GM12878 (cell line): ENCODE measurements at regions not wholly inside any gene's neighbourhood (a gene's known extent, or its start where the extent isn't known, plus 50 kb on each side); places are given as distances from the start of the nearest gene placed in this dataset.

Experiments used
- ATAC-seq: fragments of 200-7000 bp; cut with Tn5 transposase; 3 replicates; pipeline ENCODE4 v1.9.1; 2020; ENCODE audit warnings: mild to moderate bottlenecking, moderate library complexity
- BruUV-seq: library from RNA; stranded (reverse); fragments of 400-500 nt; replicated peaks from 2 replicates; lab custom pipeline; 2021; lab: Mats Ljungman, UMichigan
- CTCF ChIA-PET: fragments of 300-600 bp; sonication (Branson Sonifier 250); formaldehyde crosslinking; extraction: SDS; loops from one replicate; lab custom pipeline; 2021; ENCODE audit warnings: inconsistent platforms; lab: Yijun Ruan, JAX
- POLR2A ChIA-PET: fragments of 350-600 bp; formaldehyde crosslinking; extraction: SDS; loops from one replicate; lab custom pipeline; 2021; ENCODE audit warnings: inconsistent platforms; lab: Charles Lee
- RAD21 ChIA-PET: fragments of 300-600 bp; sonication (Branson Sonifier 250); formaldehyde crosslinking; loops from one replicate; lab custom pipeline; 2023; ENCODE audit warnings: antibody characterized with exemption; ENCODE audit not compliant: unreplicated experiment; lab: Charles Lee
- SMC1A ChIA-PET: fragments of 300-600 bp; sonication (Branson Sonifier 250); formaldehyde crosslinking; loops from one replicate; lab custom pipeline; 2023; ENCODE audit not compliant: unreplicated experiment, uncharacterized antibody; lab: Charles Lee
- DNase-seq: peaks from one replicate; pipeline ENCODE4 v3.0.0-alpha.2; 2011; ENCODE audit warnings: low read depth, low spot score
- FAIRE-seq: peaks from 3 replicates; lab custom pipeline; 2011; peaks lifted over from hg19 to GRCh38; lab: Jason Lieb, UNC
- H2AFZ ChIP-seq: 2 replicates; pipeline ENCODE4 v1.6.0; 2011; ENCODE audit warnings: low read depth, low read length, control low read depth; ENCODE audit not compliant: control insufficient read depth
- H3K27ac ChIP-seq: 2 replicates; pipeline ENCODE4 v1.5.1; 2011; ENCODE audit warnings: control low read depth; ENCODE audit not compliant: control insufficient read depth, insufficient read depth
- H3K27me3 ChIP-seq, 2 experiments: replicated peaks in 1 of 2; 2 replicates each; pipeline versions ENCODE4 v1.6.0 to v1.6.1; 2011; ENCODE audit warnings: low read length in 1 of 2; ENCODE audit not compliant: control insufficient read depth in 2 of 2, insufficient read depth in 2 of 2
- H3K36me3 ChIP-seq, 2 experiments: 2 replicates each; pipeline ENCODE4 v1.5.1; 2011; ENCODE audit warnings: low read length in 1 of 2; ENCODE audit not compliant: control insufficient read depth in 2 of 2, insufficient read depth in 2 of 2
- H3K4me1 ChIP-seq: 2 replicates; pipeline ENCODE4 v1.6.1; 2011; ENCODE audit warnings: mild to moderate bottlenecking, low read length, moderate library complexity, mixed read lengths; ENCODE audit not compliant: control insufficient read depth, insufficient read depth
- H3K4me2 ChIP-seq: 2 replicates; pipeline ENCODE4 v1.6.0; 2011; ENCODE audit warnings: control low read depth; ENCODE audit not compliant: control insufficient read depth, insufficient read depth
- H3K4me3 ChIP-seq: fragments of 200-600 bp; sonication (generic); 2 replicates; pipeline ENCODE4 v1.5.1; 2016
- H3K79me2 ChIP-seq: 2 replicates; pipeline ENCODE4 v1.6.0; 2011; ENCODE audit warnings: low read length; ENCODE audit not compliant: control insufficient read depth, insufficient read depth
- H3K9ac ChIP-seq: 2 replicates; pipeline ENCODE4 v1.8.0; 2011; ENCODE audit warnings: low read length, control low read depth, mixed read lengths; ENCODE audit not compliant: control insufficient read depth, insufficient read depth
- H3K9me3 ChIP-seq: replicated peaks from 3 replicates; pipeline ENCODE4 v1.5.1; 2011; ENCODE audit warnings: mild to moderate bottlenecking, low read length; ENCODE audit not compliant: control insufficient read depth, insufficient read depth
- H4K20me1 ChIP-seq: 2 replicates; pipeline ENCODE4 v1.6.0; 2011; ENCODE audit not compliant: control insufficient read depth, insufficient read depth
- CHD4 ChIP-seq: fragments of 200-600 bp; sonication (generic); IDR thresholded peaks from 2 replicates; pipeline ENCODE4 v1.6.1; 2016; ENCODE audit warnings: mild to moderate bottlenecking
- EP300 ChIP-seq, 2 experiments: fragments of 150-350 bp in 1 of 2; IDR thresholded peaks; 2 replicates each; pipeline ENCODE4 v1.6.1; 2011 to 2012; ENCODE audit warnings: low read depth in 2 of 2, low read length in 2 of 2, borderline replicate concordance in 1 of 2, improper control_type of control experiment in 1 of 2, inconsistent platforms in 1 of 2; ENCODE audit not compliant: control insufficient read depth in 1 of 2
- FOS ChIP-seq: IDR thresholded peaks from 3 replicates; pipeline ENCODE4 v1.6.1; 2011; ENCODE audit warnings: borderline replicate concordance; ENCODE audit not compliant: insufficient read length; ENCODE audit errors: extremely low read depth
- IRF4 ChIP-seq: IDR thresholded peaks from 2 replicates; pipeline ENCODE4 v1.6.1; 2011; ENCODE audit warnings: low read depth, low read length
- MTA3 ChIP-seq: IDR thresholded peaks from 2 replicates; pipeline ENCODE4 v1.6.1; 2012; ENCODE audit warnings: low read length, inconsistent platforms, borderline replicate concordance
- NFYB ChIP-seq: IDR thresholded peaks from 2 replicates; pipeline ENCODE4 v1.6.1; 2011; ENCODE audit warnings: low read depth, mild to moderate bottlenecking, low read length, improper control_type of control experiment, moderate library complexity; ENCODE audit not compliant: insufficient read depth
- NR2F1 ChIP-seq: fragments of 450-650 bp; conservative IDR thresholded peaks from 2 replicates; pipeline ENCODE4 v1.6.1; 2017; ENCODE audit warnings: mild to moderate bottlenecking
- PAX5 ChIP-seq: IDR thresholded peaks from 2 replicates; pipeline ENCODE4 v1.6.1; 2011; ENCODE audit warnings: low read depth, low read length, borderline replicate concordance
- POLR2A ChIP-seq: IDR thresholded peaks from 2 replicates; pipeline ENCODE4 v1.6.1; 2011; ENCODE audit warnings: low read depth, mild to moderate bottlenecking, low read length
- POLR2AphosphoS2 ChIP-seq: IDR thresholded peaks from 2 replicates; pipeline ENCODE4 v1.6.1; 2011; ENCODE audit warnings: low read depth, mild to moderate bottlenecking, low read length, improper control_type of control experiment, moderate library complexity
- RFX5 ChIP-seq: IDR thresholded peaks from 2 replicates; pipeline ENCODE4 v1.6.1; 2011; ENCODE audit warnings: low read depth, low read length, improper control_type of control experiment
- SRF ChIP-seq, 2 experiments: IDR thresholded peaks; 2 replicates each; pipeline ENCODE4 v1.6.1; 2011; ENCODE audit warnings: low read depth in 2 of 2, low read length in 2 of 2, mild to moderate bottlenecking in 1 of 2, moderate library complexity in 1 of 2
- STAT1 ChIP-seq: fragments of 450-650 bp; conservative IDR thresholded peaks from 2 replicates; pipeline ENCODE4 v1.6.1; 2014; ENCODE audit warnings: antibody characterized with exemption, mild to moderate bottlenecking
- STAT3 ChIP-seq: IDR thresholded peaks from 2 replicates; pipeline ENCODE4 v1.6.1; 2011; ENCODE audit warnings: low read depth, low read length, improper control_type of control experiment
- TBL1XR1 ChIP-seq: IDR thresholded peaks from 2 replicates; pipeline ENCODE4 v1.6.1; 2012; ENCODE audit warnings: low read depth, low read length, improper control_type of control experiment
- WRNIP1 ChIP-seq: IDR thresholded peaks from 2 replicates; pipeline ENCODE4 v1.6.1; 2011; ENCODE audit warnings: low read depth, low read length, improper control_type of control experiment, borderline replicate concordance
- ZBED1 ChIP-seq: IDR thresholded peaks from 2 replicates; pipeline ENCODE4 v1.6.1; 2016; ENCODE audit warnings: borderline replicate concordance
- ZNF622 ChIP-seq: fragments of 450-650 bp; IDR thresholded peaks from 2 replicates; pipeline ENCODE4 v1.6.1; 2017; ENCODE audit warnings: mild to moderate bottlenecking, inconsistent platforms
- WGBS: methylation state at CpG from one replicate; pipeline ENCODE4 v1.1.6; 2016; ENCODE audit warnings: low lambda C conversion rate; ENCODE audit not compliant: insufficient replicate concordance, insufficient coverage; ENCODE audit errors: missing lambda C conversion rate; 5-methylcytosine and 5-hydroxymethylcytosine counted together
- in situ Hi-C: fragments of 300-500 bp; cut with MboI; formaldehyde crosslinking; loops from 9 replicates; pipeline ENCODE4 v1.14.3; 2018; ENCODE audit warnings: mixed read lengths
- intact Hi-C: fragments of 100-400 bp; cut with micrococcal nuclease; formaldehyde crosslinking; loops from one replicate; pipeline ENCODE4 v1.14.2; 2022; ENCODE audit not compliant: unreplicated experiment
- TF ChIP-seq, protein P1 (sequence below): IDR thresholded peaks from 2 replicates; pipeline ENCODE4 v1.6.1; 2012; ENCODE audit warnings: improper control_type of control experiment, low read depth, low read length; ENCODE audit not compliant: insufficient replicate concordance

DNA sequence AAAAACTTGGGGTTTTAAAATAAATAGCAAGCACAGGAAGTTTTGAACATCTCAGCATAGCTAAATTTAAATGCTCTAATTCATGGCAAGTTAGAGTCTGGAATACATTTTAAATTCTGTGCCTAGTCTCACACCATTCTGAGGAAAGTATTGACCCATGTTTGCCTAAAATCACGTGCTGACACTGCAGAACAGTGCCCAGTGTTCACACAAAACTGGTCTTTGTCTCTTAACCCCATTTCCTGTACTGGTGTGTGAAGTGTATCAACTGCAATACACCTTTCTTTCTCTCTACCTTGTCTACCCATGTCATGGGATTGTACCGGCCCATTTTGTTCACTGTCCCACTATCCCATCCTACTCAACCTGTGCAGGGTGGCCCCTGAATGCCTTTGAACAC lies 749.7 kb upstream of the POM121L12 start:
- FAIRE-seq (no peak), DNase-seq (no peak), ATAC-seq (no peak)
- Histone ChIP-seq H2AFZ (no peak overlapping the region), H3K9ac (no peak overlapping the region), H3K36me3 (no peaks in the 10 kb centered on the region), H3K9me3 (no peaks in the 10 kb centered on the region), H3K4me1 (no peaks in the 10 kb centered on the region), H3K4me2 (no peak overlapping the region), H3K27me3 (no peaks in the 10 kb centered on the region), H3K79me2 (no peaks in the 10 kb centered on the region), H3K27ac (no peak overlapping the region), H4K20me1 (no peaks in the 10 kb centered on the region), H3K4me3 (no peak overlapping the region)
- WGBS = 50% methylated on average over 2 of the region's 2 CpGs
- in situ Hi-C loops (no loop called here), intact Hi-C loops (no loop called here)
- ChIA-PET RAD21 (no interaction called here), POLR2A (no interaction called here), SMC1A (interaction anchor here (1.8 kb wide), 1 partner anchor 16 kb away, joined by 5 read pairs; no protein-coding TSS in a partner anchor), CTCF (no interaction called here)
- TF ChIP-seq CHD4 (no peak), ZBED1 (no peak), NFYB (no peak), POLR2AphosphoS2 (no peak), NR2F1 (no peak), TBL1XR1 (no peak), STAT1 (no peak), POLR2A (no peak), WRNIP1 (no peak), SRF (IDR thresholded peaks at IDR 0.05; ENCODE audit: low read depth in 2 of 2, low read length in 2 of 2) (no peak), FOS (no peak), STAT3 (no peak), PAX5 (no peak), ZNF622 (no peak), RFX5 (no peak), EP300 (IDR thresholded peaks at IDR 0.05; ENCODE audit: borderline replicate concordance in 1 of 2, control insufficient read depth in 1 of 2, low read depth in 2 of 2, low read length in 2 of 2) (no peak), IRF4 (no peak), MTA3 (no peak)
- TF ChIP-seq, protein P1, sequence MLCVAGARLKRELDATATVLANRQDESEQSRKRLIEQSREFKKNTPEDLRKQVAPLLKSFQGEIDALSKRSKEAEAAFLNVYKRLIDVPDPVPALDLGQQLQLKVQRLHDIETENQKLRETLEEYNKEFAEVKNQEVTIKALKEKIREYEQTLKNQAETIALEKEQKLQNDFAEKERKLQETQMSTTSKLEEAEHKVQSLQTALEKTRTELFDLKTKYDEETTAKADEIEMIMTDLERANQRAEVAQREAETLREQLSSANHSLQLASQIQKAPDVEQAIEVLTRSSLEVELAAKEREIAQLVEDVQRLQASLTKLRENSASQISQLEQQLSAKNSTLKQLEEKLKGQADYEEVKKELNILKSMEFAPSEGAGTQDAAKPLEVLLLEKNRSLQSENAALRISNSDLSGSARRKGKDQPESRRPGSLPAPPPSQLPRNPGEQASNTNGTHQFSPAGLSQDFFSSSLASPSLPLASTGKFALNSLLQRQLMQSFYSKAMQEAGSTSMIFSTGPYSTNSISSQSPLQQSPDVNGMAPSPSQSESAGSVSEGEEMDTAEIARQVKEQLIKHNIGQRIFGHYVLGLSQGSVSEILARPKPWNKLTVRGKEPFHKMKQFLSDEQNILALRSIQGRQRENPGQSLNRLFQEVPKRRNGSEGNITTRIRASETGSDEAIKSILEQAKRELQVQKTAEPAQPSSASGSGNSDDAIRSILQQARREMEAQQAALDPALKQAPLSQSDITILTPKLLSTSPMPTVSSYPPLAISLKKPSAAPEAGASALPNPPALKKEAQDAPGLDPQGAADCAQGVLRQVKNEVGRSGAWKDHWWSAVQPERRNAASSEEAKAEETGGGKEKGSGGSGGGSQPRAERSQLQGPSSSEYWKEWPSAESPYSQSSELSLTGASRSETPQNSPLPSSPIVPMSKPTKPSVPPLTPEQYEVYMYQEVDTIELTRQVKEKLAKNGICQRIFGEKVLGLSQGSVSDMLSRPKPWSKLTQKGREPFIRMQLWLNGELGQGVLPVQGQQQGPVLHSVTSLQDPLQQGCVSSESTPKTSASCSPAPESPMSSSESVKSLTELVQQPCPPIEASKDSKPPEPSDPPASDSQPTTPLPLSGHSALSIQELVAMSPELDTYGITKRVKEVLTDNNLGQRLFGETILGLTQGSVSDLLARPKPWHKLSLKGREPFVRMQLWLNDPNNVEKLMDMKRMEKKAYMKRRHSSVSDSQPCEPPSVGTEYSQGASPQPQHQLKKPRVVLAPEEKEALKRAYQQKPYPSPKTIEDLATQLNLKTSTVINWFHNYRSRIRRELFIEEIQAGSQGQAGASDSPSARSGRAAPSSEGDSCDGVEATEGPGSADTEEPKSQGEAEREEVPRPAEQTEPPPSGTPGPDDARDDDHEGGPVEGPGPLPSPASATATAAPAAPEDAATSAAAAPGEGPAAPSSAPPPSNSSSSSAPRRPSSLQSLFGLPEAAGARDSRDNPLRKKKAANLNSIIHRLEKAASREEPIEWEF = no peak
- no TSS peak for BruUV-seq
